Stimulated activated naive CD8-positive, alpha-beta T cell treated with anti-CD3 and anti-CD28 coated beads, Interleukin-15, Interleukin-2, amounts not matched to agents 100 U/mL and 50 U/mL, for 24 hours (primary cell): ENCODE measurements at regions not wholly inside any gene's neighbourhood (a gene's known extent, or its start where the extent isn't known, plus 50 kb on each side); places are given as distances from the start of the nearest gene placed in this dataset.
"Not testable (repeated sequence)": the region's sequence is repeated elsewhere in the genome, so short reads cannot be mapped to it uniquely, and the experiment has no call there.

Source experiments
- ATAC-seq: fragments of 150-1000 bp; cut with Tn5 transposase; one replicate; pipeline ENCODE4 v1.10.0; 2021
- DNase-seq: peaks from one replicate; pipeline ENCODE4 v3.0.0; 2021

DNA sequence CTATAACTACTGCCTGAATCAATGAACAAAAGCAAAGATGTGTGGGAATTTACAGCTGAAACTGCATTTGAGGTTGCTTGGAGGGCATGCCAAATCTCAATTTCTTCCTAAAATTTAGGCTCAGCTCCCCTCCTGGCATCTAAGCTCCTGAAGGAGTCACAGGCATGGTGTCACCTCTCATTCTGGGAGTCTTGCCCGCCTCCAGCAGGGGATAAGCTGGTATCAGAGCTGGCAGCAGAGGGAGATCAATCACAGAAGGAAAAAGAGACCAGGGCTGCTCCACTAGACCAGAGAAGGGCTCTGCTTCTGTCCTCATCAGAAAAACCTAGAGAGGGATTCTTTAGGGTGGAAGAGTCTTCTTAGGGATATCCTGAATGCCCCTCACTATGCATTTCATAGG, 150.4 kb upstream of the SLC6A11 start:
- ATAC-seq: no peak
- no peak for DNase-seq

- DNase-seq (peak; percentile 9), ATAC-seq (no peak)
Measured at GRCh38 chr3:10666621-10667020, 149.4 kb upstream of the SLC6A11 start.

DNA sequence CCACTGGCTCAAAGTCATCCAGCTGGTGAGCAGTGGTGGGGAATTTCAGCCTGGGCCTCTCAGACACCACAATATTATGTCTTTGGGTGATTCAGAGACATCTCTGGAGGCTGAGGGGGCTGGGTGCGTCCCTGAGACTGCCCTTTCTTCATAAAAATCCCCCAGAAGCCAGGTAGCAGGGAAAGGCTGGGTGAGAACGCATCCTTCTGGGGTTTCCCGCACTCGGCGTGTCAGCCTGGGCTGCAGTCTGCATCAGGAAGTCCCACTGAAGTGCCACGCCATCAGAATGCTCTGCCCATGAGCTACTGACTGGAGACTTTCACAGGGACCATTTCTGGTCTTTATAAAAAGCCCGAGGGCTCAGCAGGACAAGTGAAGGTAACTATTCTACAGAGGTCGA, 148.8 kb upstream of the SLC6A11 start:
- DNase-seq: peak; percentile 3
- peak; percentile 51 for ATAC-seq

GRCh38 chr3:10667901-10668476, 148.0 kb upstream of the SLC6A11 start:
- ATAC-seq (no peak), DNase-seq (no peak)

GRCh38 chr3:10669490-10670048, 146.5 kb upstream of the SLC6A11 start:
- DNase-seq (no peak), ATAC-seq (no peak)

GRCh38 chr3:10672422-10672821, 143.6 kb upstream of the SLC6A11 start:
- DNase-seq (no peak), ATAC-seq (no peak)

DNA sequence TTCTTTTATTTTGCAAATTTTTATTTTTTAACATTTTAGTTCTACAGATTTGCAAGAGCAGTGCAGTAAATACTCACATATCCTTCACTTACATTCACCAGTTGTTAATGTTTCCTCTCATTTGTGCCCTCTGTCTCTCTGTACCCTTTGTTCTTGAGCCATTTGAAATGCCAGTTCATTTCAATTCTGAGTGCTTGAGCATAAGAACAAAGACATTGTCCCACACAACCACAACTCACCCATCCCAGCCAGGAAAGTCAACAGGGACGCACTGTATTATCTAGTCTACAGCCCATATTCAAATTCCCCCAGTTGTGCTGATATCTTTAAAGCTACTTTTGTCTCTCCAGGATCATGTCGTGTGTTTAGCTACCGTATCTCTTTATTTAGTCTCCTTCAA, 141.4 kb upstream of the SLC6A11 start:
- ATAC-seq (no peak), DNase-seq (no peak)

DNA sequence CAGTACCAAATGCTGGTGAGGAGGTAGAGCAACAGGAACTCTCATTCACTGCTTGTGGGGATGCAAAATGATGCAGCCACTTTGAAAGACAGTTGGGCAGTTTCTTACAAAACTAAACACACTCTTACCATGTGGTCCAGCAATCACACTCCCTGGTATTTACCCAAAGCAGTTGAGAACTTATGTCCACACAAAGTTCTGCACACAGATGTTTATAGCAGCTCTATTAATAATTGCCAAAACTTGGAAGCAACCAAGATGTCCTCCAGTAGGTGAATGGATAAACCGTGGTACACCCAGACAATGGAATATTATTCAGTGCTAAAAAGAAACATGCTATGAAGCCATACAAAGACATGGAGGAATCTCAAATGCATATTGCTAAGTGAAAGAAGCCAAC, 139.1 kb upstream of the SLC6A11 start:
- ATAC-seq (no peak), DNase-seq (no peak)

GRCh38 chr3:10678796-10679376, 137.1 kb upstream of the SLC6A11 start:
- DNase-seq (no peak), ATAC-seq (no peak)

DNA sequence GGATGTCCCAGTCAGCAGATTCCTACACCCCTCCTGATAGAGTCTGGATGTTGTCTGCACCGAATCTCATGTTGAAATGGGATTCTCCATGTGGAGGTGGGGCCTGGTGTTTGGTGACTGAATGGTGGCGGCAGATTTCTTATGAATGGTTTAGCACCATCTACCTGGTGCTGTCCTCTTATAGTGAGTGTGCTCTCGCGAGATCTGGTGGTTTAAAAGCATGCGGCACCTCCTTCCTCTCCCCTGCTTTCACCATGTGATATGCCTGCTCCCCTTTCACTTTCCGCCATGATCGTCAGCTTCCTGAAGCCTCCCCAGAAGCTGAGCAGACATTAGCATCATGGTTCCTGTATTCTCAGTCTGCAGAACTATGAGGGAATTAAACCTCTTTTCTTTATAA, 135.2 kb upstream of the SLC6A11 start:
- DNase-seq (no peak), ATAC-seq (no peak)

- DNase-seq: no peak
- ATAC-seq: no peak
Measured at GRCh38 chr3:10682692-10683091, 133.3 kb upstream of the SLC6A11 start.

DNA sequence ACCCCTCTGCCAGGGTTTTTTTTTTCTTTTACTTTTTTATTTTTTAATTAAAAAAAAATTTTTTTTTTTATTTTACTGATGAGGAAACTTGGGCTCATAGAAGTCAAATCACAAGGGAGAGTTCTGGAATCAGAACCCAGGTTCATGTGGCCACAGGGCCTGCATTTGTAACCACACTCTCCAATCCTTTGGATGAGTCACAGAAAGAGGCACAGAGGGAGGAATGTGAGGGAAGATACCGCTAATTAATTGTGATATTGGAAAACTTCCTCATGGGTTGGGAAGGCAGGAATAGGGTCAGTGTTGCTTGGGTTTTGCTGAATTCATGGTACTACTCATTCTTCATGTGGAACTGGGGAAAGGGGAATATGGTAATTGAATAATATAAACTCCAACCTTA, 132.9 kb upstream of the SLC6A11 start:
- DNase-seq (no peak), ATAC-seq (no peak)

GRCh38 chr3:10688126-10688525, 127.9 kb upstream of the SLC6A11 start:
- no peak for DNase-seq
- no peak for ATAC-seq

DNA sequence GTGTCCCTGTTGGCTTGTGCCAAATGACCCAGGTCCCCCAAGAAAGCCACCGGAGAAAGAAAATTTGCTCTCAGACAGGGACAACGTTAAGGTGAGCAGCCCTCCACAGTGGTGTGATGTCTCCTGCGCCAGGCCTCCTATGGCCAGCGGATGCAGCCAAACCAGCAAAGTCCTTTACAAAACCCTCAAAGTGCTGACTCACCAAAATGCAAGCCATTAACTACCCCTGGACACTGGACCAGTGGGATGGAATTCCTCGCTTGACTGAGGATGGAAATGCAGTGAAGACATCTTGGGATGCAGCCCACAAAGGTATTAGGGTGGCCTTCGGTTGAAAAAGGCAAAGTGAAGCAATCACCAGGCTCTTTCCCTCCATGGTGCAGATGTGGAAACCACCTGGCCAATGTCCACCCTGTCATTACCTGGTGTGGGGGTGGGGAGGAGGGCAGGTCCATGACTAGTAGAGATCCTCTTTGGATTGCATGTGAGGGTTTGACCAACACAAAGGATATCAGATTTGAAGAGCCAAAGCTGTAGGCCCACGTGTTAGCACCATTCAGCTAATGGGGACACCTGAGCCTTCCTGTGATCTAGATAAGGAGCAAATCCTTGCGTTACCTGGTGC, 127.4 kb upstream of the SLC6A11 start:
- DNase-seq (no peak), ATAC-seq (no peak)

DNA sequence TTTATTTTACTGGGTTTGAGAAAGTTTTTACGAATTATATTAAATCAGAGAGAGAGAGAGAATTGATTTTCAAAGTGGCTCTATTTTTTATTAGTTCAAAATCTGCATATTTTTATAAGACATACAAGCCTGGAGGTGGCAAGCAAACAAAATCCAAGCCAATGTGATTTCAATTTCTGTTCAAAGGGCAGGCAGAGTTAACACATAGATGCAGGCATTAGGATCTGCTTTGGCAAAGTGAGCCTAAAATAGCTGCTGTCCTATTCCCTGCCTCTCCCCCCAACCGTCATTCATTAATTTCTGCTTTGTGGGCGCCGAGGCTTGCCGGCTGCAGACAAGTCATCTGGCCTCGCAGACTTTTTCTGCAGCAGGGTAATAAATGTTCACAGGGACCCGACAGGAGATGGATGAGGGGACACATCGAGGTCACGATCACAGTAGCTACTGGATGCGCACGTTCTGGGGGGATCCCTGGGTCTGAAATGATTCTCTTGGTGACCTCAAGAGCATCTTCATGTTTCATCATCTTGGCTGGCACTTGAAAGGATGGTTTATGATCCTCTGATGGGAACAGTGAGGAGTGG, 123.9 kb upstream of the SLC6A11 start:
- ATAC-seq (no peak), DNase-seq (no peak)

- DNase-seq: no peak
- no peak for ATAC-seq
Measured at GRCh38 chr3:10693457-10693856, 122.6 kb upstream of the SLC6A11 start.

DNA sequence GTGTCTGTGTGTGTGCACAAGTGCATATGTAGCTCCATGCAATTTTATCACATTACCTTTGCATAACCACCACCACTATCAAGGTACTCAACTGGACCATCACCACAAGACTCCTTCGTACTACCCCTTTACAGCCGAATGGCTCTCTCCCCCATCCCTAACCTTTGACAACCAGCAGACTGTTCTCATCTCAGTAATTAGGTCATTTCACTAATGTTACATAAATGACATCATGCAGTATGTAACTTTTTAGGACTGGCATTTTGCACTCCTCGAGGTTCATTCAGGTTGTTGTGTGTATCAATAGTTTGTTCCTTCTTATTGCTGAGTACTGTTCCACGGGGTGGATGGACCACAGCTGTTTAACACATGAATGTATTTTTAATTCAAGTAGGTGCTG, 121.8 kb upstream of the SLC6A11 start:
- DNase-seq: no peak
- no peak for ATAC-seq

- not testable (repeated sequence) for DNase-seq, ATAC-seq
Measured at GRCh38 chr3:10695186-10695585, 120.8 kb upstream of the SLC6A11 start.

DNA sequence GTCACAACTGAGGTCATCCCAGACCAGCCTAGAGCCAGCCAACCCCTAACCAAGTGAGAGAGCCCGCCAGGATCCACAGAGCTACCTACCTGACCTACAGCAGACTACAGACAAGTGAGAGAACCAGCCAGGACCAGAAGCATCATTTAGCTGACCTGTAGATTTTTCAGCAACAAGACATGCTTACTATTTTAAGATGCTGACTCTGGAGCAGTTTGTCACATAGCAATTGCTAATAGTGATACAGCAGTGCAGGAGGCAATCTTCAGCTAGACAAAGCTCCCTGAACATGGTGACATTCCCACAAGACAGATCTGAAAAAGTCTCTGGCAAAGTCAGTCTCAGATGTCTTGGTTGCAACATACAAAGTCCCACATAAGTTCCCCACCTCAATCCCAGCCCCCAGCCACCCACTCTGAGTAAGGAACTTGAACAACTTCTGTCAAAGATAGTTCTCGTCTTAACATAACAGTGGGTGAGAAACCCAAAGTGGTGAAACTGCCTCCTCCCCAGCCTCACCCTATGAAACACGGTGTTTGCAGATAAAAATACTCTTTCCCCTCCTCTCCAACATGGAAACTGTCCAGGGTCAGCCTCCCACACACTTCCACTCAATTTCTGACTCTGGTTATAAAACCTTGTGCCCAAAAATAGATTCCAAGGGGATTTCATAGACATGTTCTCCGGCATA, 120.3 kb upstream of the SLC6A11 start:
- ATAC-seq: no peak

GRCh38 chr3:10697918-10698317, 118.1 kb upstream of the SLC6A11 start:
- DNase-seq: no peak
- no peak for ATAC-seq

More for the DNA sequence above, 120.3 kb upstream of the SLC6A11 start:
- no peak for DNase-seq

GRCh38 chr3:10700821-10701220, 115.2 kb upstream of the SLC6A11 start:
- ATAC-seq (peak; percentile 26), DNase-seq (no peak)

- ATAC-seq: no peak
Measured at GRCh38 chr3:10702961-10703740, 112.9 kb upstream of the SLC6A11 start.

More at GRCh38 chr3:10702961-10703740, 112.9 kb upstream of the SLC6A11 start:
- DNase-seq: peak; percentile 25
